Activated CD4-positive, alpha-beta T cell treated with anti-CD3 and anti-CD28 coated beads, Interleukin-2, Interleukin-6, amounts not matched to agents 100 ng/mL and 50 ng/mL, durations not matched to agents 16 hours and 8 hours (primary cell): ENCODE measurements at regions not wholly inside any gene's neighbourhood (a gene's known extent, or its start where the extent isn't known, plus 50 kb on each side); places are given as distances from the start of the nearest gene placed in this dataset.

Experiments used
- DNase-seq: peaks from one replicate; pipeline ENCODE4 v3.0.0-alpha.2; 2020

DNA sequence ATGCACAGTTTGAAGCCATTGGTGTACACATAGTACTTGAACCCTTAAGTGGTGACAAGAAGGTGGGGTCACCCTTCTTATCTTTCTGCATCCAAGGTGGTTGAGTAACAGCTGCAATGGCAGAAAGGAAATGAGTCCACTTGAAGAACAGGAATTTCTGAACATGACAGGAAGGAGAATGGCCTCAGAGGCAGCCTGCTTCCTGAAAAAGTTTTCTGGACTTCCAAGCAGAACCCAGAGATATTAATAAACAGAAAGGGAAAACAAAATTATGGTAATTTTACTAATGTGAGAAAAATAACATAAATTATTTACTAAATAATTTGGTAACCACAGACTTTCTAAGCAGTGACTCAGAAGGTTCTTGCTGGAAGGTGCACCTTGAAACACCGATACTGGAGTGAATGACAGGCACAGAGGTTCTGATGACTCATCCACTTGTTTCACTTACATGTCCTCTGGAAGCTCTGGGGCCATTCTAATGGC, 119.9 kb upstream of the HS3ST1 start:
- peak; percentile 18 for DNase-seq

DNA sequence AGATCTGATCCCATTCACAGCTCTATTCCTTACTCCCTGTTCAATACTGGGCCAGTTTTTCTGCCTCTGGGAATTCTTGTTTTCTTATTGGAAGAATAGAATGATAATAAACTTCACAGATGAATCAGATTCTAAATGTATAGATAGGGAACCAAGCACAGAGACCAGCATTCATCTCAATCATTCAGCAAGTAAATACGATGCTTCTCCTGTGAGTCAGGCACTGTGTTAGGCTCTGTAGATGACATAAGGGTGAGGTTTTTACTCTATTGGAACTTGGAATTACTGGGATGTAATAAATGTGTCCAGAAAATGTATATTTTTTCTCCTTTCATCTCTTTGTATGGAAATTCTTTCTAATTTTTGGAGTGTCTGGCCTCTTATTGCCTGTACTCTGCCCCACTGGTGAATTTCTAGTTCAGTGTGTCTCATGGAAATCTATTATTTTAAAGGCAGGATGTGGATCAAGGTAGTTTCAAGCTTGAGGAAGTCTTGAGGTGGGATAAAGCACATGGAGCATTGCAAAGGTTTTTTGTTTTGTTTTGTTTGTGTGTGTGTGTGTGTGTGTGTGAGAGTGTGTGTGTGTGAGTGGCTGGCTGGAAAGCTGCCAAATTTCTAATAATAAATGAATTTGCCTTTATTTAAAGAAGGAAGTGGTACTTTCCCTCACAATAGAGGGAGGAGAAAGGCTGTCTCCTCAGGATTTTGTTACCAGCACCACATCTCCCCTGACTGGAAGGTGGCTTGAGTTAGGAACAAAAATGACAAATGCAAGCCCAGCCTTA, 117.9 kb upstream of the HS3ST1 start:
- no peak for DNase-seq

DNA sequence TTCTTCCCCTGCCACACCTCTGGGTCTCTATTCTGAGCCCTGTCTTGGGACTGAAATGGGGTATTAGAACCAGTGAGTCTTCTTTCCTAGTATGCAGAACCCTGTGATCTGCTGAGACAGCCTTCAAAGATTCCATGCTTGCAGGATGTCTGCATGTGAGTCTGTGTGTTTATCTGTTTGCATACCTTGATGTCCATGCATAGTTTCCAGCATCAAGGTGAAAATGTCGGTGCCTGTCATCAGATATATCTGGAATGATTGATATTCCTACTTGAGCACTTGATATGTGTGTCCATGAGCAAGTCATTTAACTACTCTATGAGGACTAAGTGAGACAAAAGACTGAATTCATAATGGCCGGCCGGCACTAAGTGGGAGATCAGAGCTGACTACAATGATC, 117.0 kb upstream of the HS3ST1 start:
- DNase-seq = no peak

DNA sequence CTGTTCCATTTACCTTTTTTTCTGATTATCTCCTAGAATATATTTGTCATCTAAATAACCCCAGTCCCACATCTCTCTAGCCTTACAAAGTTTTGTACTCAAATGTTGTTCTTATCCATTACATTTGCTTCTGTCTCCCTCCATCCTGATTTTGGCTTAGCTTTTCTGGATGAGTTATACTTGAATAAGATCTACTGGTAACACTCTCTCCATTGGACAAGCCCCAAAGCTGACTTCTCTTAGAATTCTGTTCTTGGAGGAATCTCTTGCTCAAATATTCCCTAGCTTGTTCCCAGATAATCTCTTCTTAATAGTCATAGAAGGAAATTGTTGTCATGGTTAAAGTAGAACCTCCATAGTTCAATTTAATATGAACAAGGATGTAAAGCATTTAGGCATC, 115.5 kb upstream of the HS3ST1 start:
- DNase-seq = no peak

DNA sequence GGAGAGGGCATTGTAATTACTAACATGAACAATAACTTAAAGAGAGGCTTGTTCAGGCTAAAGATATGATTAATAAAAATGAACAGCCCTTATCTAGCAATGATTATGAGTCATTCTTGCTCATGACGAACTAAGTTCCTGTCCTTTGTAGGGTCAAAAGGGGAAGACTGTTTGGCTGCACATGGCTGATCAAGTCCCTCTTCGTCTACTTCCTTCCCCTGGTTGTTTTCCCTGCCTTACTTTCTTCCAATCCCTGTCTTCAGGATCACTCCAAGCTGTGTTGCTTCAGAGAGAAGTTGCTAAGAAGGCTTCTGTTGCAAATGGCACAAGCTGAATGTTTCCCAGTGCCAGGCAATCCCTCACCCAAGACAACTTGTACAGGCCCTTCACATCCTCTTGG, 115.0 kb upstream of the HS3ST1 start:
- no peak for DNase-seq

DNA sequence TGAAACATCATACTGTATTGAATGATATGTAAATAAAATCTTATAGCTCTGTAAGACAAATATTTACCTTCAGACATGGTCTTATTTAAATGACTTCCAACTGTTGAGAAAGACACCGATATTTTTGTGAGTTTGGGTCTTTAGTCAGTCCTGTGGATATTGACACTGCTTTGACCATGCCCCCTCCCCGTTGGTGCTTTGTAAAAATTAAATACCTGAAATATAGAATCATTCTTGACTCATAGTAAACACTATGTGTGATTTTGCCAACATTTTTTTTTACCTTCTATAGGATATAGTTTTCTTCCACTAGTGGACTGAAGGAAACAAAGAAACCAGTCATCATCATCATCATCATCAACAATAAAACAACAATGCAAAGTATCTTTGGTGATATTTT, 114.3 kb upstream of the HS3ST1 start:
- no peak for DNase-seq

DNA sequence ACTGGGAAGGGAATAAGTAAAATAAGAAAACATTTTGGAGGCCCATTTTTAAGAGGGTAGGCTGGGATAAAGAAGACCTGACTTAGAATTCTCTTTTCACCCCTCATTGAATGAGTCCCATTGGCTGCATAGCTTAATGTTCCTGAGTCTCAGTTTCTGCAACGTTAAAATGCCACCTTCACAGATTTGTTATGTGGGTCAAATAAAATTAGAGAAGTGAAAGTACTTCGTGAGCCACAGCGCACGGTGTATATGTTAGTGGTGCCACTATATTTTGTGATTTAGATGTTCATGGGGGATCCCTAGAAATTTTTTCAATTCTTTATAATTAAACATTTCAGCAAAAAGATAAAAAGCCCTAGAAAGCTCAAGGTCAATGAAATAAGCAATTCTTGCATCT, 109.2 kb upstream of the HS3ST1 start:
- no peak for DNase-seq

DNA sequence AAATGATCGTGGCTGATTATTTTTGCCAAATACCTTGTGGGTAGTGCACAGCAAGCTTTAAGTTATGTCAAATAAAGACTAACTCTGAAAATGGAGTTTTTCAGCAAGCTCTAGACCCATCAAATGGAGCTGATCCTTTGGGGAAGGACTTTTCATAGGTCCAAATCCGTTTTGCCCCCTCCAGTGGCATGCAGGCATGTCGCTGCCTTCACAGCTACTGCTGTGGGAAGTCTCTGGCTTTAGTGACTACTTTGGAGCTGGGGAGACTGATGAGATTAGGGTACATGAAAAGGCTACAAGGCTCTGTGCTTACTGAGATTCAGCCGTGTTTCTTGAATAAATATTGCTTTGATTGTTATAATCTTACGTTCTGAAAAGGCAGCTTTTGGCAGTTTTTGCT, 106.6 kb upstream of the HS3ST1 start:
- DNase-seq = no peak

DNA sequence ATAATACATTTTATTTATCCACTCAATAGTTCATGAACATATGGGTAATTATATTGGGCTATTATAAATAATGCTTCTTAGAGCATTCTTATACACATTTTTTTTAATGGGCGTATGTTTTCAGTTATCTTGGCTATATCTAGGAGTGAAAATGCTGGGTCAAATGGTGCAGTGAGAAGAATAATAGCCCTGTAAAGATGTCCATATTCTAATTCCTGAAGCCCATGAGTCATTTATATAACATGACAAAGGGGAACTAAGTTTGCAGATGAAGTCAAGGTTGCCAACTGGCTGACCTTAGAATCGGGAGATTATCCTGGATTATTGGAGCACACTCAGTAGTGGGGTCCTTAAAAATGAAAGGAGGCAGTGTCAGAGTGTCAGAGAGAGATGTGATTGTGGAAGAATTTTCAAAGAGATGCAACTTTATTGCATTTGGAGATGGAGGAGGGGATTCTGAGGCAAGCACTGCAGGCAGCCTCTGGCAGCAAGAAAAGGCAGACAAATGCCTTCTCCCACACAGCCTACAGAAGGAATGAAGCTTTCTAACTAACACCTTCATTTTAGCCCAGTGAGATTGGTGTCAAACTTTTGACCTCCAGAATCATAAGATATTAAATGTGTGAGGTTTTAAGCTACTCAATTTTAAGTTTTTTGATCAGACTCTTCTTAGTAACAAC, 106.1 kb upstream of the HS3ST1 start:
- no peak for DNase-seq

DNA sequence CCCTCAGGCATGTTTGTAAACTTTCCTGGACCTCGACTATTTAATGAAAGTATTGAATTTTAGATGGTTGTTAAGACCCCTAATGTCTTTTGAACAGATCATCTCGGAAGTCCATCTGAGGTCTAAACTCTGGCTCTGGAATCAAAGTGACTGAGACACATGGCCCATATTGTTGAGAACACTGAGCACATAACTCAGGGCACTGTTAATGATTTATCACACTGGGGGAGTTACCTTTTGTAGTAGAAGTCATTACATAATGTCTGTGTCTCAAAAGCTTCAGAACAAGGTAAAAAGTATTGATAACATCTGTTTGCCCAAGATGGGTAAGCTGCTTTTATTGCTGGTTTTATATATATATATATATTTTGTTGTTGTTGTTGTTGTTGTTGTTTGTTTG, 103.4 kb upstream of the HS3ST1 start:
- DNase-seq = no peak

DNA sequence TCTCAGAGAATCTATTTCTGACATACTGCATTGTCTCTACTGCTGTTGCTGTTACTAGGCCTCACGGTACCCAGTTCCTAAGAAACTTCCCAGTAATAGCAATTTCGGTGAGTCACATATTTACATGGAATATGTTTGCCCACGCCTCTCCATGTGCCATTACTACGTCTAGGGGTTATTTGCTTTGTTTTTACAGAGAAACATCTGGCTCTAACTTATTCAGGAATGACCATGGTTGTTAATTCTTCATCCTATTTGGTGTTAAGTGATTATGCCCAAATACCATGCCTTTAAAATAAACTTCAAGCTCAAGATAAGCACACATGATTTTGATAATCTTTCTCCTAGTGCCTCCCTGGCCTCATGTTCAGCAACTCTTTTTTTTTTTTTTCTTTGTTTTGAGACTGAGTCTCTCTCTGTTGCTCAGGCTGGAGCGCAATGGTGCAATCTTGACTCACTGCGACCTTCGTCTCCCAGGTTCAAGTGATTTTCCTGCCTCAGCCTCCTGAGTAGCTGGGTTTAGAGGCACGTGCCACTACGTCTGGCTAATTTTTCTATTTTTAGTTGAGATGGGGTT, 101.0 kb upstream of the HS3ST1 start:
- DNase-seq = no peak

DNA sequence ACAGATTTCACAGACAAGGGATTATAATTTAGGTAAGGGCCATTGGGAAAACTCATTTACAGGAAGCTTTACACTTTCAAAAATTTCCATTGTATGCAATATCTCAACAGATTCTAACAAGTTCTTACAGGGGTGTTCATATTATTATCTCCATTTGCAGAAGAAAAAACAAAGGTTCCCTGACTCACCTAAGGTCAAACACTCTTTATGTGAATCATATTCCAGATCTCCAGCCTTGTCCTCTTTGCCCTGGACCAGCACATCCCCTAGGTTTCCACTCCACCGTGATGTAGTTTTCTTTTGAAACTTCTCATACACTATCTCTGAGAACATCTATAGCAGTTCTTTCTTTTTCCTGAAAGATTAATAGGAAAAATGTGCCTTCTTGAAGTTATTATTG, 96.4 kb upstream of the HS3ST1 start:
- no peak for DNase-seq

DNA sequence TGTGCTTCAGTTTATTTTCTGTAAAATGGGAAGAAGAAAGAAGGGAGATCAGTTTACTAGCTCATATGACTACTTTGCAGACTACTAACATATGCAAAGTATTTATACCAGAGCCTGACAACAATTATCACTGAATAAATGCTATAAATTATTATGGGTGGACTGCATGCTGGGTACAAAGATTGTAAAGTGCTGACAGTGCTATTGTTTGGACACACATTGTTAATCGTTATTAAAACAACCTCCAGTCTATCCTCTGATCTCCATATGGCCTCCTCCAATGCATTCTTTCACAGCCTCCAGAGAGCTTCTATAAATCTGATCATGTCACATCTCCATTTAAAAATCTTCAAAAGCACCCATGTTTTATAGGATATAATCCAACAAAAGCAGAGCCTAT, 90.1 kb upstream of the HS3ST1 start:
- no peak for DNase-seq

DNA sequence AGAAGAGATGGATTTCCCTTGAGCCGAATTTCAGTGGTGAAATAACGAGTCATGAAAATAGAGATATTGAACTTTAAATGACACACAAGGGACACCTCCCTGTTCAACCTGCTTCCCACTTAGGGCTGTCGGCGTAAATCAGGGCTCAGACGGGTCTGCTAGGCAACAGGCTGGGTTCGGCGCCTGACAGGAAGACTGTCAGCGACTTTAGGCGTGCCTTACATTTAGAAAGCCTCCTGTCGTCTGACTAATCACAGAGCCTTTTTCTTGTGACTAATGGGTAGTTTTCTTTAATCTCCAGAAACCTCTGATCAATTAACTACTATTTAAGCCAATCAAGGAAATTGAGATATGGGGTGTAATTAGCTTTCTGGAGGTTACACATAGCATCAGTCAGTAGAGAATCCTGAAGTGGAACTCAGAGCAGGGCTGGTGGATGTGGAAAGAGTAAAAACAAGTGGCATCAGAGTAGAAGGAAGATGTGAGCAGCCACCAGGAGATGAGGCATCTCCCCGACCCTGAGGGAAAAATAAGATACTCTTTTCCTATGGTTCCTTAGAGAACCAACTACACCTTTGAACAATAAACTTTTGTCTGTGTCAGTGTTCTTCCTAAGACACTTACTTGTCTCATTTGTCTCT, 86.2 kb upstream of the HS3ST1 start:
- no peak for DNase-seq

DNA sequence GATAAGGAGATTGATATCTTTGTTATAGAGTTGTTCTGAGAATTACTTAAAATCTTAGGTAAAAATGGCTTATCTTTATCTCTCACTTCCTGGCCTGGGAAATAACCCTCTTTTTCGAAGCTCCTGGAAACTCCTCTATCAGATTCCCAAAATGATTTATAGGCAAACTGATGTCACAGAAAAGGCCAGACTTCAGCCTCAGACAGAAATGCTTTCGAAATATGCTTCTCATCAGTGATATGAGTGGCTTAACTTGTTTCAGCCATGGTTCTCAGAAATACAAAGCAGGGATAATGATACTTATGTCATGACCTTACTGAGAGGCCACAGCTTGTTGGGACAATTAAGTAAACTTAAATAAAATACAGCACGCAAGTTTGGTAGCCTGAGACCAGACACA, 85.3 kb upstream of the HS3ST1 start:
- no peak for DNase-seq

DNA sequence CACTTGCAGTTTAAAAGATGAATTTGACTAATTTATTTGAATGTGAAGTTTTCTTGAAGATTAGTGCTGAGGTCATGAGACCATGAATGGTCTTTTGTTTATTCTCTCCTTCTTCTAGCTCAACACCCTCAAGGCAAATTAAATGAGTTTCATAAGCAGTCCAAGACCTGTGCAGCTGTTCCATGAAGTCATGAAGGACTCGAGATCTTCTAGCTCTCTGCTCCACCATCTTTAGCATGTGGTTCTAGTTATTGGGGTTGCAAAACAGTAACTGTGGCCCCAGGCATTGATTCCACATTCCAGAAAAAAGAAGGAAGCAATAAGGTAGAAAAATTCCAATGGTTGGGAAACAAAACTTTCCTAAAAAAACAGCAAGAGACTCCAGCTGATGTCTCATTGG, 84.2 kb upstream of the HS3ST1 start:
- no peak for DNase-seq

DNA sequence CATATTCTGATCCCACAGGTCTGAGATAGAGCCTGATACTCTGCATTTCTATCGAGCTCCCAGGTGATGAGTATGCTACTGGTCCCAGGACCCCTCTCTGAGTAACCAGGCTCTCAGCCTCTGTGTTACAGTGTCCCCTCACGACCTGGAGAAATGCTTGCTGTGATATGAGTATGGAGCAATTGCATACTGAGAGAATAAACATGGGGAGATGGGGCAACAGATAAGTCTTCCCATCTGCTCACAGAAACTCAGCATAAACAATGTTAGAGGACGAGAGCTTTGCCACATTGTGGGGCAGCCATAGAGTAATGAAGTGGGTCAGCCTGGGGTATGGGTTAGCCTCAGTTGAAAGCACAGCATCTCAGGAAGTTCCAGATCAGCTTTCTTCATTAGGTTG, 82.6 kb upstream of the HS3ST1 start:
- DNase-seq = no peak

DNA sequence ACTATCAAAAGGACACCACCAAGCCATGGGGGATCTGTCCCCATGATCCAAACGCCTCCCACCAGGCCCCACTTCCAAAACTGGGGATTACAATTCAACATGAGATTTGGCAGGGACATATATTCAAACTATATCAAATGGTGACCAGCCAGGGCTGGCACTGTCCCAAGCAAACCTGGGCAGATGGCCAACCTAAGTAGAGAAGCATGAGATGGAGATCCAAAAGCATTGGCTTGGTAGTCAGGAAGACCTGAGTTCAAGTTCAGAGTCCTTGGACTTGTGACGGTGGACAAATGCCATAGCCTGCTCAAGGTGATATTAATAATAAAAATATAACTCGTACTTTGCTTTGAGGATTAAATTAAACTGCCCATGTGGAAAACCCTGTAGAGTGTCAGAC, 79.2 kb upstream of the HS3ST1 start:
- no peak for DNase-seq

DNA sequence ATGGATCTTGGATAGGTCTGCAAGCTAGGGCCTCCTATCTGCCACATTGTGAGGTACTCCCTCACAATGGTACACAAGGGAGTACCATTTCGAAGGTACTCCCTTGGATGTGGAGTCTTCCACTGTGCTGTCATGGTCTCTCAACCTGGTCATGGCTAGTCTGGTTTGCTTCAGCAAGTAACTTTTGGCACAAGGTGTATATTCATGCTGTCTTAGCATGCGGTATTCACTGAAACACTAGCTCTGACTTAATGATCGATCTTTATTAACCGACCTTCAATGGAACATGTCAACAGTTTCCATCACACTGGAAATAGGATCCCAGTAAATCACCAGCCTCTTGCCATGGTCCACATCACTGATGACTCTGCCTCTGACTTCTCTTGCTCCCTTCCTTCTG, 77.5 kb upstream of the HS3ST1 start:
- DNase-seq = no peak

DNA sequence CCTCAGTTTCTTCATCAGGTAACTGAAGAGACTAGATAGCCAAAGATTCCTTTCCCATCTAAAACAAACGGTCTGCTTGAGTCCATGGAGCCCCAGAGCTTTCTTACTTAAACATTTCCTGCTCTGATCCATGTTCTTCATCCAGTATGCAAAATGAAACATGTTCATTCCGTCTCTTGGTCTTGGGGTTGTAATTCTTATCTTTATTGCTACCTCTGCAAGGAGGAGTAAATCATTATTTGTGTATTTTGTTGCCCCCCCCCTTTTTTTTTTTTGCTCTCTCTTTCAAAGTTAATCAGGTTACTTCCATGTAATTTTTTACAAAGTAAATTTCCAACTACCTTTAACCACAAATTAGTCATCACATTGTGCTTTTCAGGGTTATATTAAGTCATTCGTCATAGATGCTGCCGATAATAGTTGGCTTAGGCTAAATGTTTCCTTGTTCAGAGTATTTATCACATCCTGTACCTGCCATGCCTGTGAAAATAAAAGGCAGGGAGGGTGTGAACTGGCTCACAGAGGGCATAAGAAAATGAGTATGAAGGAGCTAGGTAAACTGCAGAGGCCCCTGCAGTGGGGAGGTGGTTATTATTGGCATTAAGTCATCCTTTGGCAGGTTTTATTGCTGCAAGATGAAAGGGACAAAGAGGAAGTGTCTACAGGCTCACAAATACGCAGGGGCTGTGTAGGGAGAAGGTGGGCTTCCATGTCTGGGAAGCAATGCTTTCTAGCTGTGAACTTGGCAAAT, 76.7 kb upstream of the HS3ST1 start:
- DNase-seq = peak; percentile 39

DNA sequence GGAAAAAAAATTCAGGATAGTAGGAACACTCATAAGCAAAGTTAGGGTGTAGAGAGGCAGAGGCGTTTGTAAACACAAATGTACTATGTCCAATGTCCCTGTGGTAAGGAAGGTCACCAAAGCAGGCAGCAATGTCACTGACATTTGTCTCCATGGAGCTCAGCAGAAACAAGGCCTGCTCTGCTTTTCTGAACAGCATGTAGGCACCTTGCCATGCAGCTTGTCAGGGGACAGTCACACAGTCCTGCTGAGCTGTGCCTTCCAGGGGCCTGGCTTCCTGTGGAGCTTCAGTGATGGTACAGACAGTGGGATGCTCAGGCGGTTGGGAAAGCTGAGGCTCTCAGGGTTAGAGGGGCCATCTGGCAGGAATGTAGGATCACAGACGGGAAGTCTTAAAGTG, 74.5 kb upstream of the HS3ST1 start:
- DNase-seq = no peak

DNA sequence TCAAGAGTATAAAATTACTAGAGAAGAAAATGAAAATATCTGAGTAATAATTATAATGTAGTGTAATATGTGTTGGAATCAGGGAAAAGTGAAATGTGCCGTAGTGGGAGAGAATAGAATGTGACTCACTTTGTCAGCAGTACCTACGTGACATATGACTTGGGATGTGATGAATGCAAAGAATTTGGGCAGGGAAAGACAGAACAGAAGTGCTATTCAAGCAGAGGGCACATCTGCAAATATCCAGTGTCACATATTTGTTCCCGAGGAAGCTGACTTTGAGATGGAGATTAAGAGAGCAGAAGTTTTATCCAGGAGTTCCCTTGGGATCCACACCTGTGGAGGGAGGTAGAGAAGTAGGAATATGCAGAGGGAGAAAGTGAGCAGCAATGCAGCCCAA, 69.3 kb upstream of the HS3ST1 start:
- no peak for DNase-seq

DNA sequence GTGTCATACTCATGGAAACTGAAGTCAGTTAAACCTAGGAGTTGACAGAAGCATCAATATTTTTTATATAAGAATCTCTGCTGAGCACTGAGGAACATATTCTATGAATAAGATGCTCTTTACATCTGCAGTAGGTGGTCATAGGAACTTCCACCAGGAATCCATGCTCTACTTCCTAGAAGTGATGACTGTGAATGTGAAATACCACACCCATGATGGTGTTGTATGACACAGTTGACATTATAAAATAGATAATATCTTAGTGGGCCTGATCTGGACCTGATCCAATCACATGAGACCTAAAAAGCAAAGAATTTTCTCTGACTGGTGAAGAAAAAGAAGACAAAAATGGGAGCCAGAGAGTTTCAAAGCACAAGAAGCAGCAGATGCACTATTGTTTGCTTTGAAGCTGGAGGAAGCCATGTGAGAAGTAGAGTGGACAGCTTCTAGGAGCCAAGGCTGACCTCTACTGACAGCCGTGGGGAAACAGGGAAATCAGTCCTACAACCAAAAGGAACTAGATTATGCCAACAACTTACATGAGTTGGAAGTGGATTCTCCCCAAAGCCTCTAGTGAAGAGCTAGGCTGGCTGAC, 68.6 kb upstream of the HS3ST1 start:
- DNase-seq = no peak
